IPS-15b (cell line): ENCODE measurements at regions not wholly inside any gene's neighbourhood (a gene's known extent, or its start where the extent isn't known, plus 50 kb on each side); places are given as distances from the start of the nearest gene placed in this dataset.

Experiments
- H3K27me3 ChIP-seq: one replicate; pipeline ENCODE4 v1.6.1; 2013; ENCODE audit warnings: low read length; ENCODE audit not compliant: control insufficient read depth, insufficient read depth
- H3K36me3 ChIP-seq: one replicate; pipeline ENCODE4 v1.6.1; 2013; ENCODE audit warnings: low read length; ENCODE audit not compliant: control insufficient read depth, insufficient read depth
- H3K4me1 ChIP-seq: one replicate; pipeline ENCODE4 v1.6.1; 2013; ENCODE audit warnings: mild to moderate bottlenecking, low read length; ENCODE audit not compliant: control insufficient read depth, insufficient read depth
- H3K4me3 ChIP-seq: one replicate; pipeline ENCODE4 v1.5.1; 2013; ENCODE audit warnings: low read depth, low read length
- H3K9ac ChIP-seq: one replicate; pipeline ENCODE4 v1.6.1; 2013; ENCODE audit warnings: low read depth, mild to moderate bottlenecking, low read length
- H3K9me3 ChIP-seq: one replicate; pipeline ENCODE4 v1.6.1; 2013; ENCODE audit warnings: mild to moderate bottlenecking, low read length; ENCODE audit not compliant: control insufficient read depth, insufficient read depth

DNA sequence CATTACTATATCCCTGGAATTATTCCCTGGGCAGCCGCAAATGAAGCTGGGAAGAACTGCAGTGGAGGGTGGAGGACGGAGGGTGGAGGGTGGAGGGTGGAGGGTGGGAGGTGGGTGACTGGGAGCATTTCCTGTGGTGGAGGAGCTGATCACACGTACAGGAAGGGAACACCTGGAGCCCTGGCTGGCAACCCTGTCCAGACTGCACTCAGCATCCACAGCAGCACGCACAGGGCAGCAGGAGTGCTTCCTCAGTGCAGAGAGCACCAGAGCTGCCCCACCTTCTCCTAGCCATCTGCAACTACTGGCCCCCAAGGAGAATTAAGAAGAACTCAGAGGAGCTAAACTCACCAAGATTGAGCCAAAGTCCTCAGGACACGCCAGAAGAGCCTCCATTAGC, 249.9 kb downstream of the EIPR1 start:
- Histone ChIP-seq H3K27me3 (no peaks in the 10 kb centered on the region), H3K4me3 (no peak overlapping the region), H3K9ac (no peak overlapping the region), H3K9me3 (no peaks in the 10 kb centered on the region), H3K4me1 (no peaks in the 10 kb centered on the region), H3K36me3 (no peaks in the 10 kb centered on the region)

DNA sequence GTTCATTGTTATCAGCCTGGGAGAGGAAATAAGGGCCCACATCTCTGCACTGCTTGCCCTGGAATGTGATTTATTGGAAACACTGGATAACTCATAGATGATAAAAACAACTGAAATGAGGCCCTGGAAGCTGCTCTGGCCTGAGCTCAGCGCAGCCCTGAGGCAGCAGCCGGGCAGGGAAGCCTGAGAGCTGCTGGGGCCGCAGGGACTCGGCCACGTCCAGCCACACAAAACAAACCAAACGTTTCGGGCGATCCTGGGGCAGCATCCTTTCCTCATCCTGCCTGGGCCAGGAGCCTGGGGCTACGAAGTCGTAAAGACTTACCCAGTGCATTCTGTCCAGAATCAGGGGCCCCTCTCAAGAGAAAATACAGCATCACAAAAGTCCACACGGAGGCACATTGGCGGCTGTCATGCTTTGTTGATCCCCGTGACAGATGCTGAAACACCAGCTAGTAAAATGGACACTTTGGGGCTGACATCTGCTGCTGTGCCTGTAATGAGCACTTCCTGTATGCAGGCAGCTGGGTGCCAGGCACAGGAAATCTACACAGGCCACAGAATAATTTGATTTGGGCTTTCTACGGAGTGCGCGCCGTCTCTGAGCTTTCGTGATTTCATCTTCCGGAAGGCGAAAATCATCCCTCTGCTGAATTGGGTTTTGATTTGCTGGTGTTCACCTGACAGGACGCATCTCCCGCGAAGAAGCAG, 250.6 kb downstream of the EIPR1 start:
- Histone ChIP-seq H3K4me3 (no peak overlapping the region), H3K9ac (no peak overlapping the region), H3K4me1 (no peaks in the 10 kb centered on the region), H3K27me3 (no peaks in the 10 kb centered on the region), H3K9me3 (no peaks in the 10 kb centered on the region), H3K36me3 (no peaks in the 10 kb centered on the region)

DNA sequence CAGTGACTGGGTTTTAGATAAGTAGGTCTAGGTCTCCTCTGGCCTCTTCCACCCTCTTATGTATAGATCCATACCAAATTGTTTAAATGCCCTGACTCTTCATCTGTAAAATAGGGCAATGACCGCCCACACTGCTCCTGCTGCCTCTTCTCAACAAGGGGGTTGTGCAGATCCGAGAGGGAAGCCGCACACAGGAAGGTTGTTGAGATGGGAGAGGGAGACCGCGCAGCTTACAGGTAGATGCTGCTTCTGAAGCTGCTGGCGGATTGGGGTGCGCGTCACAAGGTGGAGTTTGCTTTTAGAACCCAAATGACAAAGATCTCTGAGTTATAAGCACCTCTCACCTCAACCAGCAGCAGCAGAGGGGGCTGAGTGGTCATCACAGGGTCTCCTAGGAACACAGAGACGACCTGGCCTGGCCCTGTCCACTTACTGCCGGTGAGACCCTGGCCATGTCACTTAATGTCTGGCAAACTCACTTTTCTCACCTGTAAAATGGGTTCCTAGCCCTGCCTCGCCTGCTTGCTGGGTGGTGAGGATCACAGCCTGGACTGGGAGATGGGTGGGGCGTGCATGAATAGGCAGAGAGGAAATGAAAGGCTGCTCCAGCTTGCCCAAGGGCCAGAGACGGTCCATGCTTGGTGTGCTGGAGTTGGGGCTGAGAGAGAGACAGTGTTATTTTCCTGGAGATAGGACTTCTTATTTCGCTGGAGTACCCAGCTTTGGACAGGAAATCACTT, 251.3 kb downstream of the EIPR1 start:
- H3K9ac ChIP-seq, result no peak overlapping the region
- H3K27me3 ChIP-seq, result no peaks in the 10 kb centered on the region
- H3K9me3 ChIP-seq, result no peaks in the 10 kb centered on the region
- H3K4me3 ChIP-seq, result no peak overlapping the region
- no peaks in the 10 kb centered on the region for H3K4me1 ChIP-seq
- H3K36me3 ChIP-seq, result no peaks in the 10 kb centered on the region

DNA sequence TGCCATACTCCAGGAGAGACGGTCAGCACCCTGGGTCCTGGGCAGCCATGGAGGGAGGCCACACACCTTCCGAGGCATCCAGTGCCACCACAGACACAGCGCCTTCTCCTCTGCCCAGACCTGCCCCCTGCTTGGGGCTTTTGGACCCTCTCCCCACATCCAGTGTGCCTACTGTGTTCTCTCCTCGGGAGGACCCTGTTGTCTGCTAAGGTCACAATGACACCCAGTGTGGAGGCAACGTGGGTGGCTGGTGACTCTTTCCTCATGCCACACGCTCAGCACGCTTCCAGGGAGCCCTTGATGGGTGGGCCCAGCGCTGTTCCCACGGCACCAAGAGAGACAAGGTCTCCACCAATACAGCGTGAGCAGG, 251.9 kb downstream of the EIPR1 start:
- Histone ChIP-seq H3K4me1 (no peaks in the 10 kb centered on the region), H3K27me3 (no peaks in the 10 kb centered on the region), H3K9me3 (no peaks in the 10 kb centered on the region), H3K4me3 (no peak overlapping the region), H3K9ac (no peak overlapping the region), H3K36me3 (no peaks in the 10 kb centered on the region)

DNA sequence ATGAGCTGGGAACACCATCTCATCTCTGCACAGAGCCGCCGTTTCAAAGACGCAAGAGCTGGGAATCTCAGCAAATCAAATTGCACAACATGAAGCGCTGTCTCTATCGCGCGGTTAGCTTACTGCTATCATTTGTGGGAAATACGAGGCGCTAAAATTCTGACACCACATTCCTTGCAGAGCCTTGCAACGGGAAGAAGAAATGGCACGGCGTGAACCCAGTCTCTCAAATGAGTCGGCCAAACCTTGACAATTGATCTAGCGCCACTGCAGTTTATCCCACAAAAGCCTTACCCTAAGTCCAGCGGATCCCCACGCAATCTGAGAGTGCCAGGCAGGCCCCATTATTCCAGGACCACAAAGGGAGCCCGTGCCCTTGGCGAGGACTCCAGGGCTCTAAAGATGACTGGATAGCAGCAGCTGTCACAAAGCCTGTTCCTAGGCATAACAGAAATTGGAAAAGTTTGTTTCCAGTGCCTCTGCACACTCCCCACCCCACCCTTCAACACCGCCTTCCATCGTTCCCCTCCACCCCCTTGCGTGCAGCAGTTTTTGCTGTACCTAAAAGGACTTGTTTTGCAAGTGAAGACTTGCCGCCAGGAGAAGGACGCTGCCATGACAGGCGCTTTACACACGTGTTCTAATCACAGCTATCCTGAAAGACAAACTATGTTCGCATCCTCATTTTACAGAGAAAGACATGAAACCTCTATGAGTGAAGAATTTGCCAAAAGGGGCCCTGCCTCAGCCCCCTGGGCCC, 252.4 kb downstream of the EIPR1 start:
- Histone ChIP-seq H3K4me1 (no peaks in the 10 kb centered on the region), H3K36me3 (no peaks in the 10 kb centered on the region), H3K27me3 (no peaks in the 10 kb centered on the region), H3K9me3 (no peaks in the 10 kb centered on the region), H3K4me3 (no peak overlapping the region), H3K9ac (no peak overlapping the region)

DNA sequence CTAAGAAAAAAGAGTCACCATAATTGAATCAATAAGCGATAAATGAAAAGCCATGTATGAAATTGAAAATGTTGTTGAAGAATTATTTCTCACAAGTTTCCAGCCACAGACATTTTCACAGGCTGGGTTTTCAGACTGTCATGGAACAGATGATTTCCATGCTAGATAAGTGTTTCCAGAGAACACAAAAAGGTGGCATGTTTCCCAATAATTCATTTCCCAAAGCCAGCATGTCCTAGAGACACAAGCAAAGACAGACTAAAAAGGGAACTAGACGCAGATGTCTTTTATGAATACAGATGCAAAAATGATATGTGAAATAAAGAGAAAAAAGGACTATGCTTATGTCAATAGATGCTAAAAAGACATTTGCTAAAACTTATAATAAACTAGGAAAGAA, 255.1 kb downstream of the EIPR1 start:
- Histone ChIP-seq H3K27me3 (no peaks in the 10 kb centered on the region), H3K36me3 (no peaks in the 10 kb centered on the region), H3K9ac (no peak overlapping the region), H3K9me3 (no peaks in the 10 kb centered on the region), H3K4me1 (no peaks in the 10 kb centered on the region), H3K4me3 (no peak overlapping the region)

DNA sequence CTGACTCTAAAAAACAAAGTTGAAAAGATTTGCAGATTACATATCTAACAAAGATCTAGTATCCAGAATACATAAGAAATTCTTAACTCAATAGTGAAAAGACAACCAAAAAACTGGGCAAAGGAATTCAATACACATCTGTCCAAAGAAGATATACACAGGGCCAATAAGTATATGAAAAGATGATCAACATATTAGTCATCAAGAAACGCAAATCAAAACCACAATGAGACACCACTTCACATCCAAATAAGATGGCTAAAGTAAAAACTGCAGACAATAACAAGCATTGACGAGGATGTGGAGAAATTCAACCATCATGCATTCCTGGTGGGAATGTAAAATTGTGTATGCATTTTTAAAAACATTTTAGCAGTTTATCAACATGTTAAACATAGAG, 256.0 kb downstream of the EIPR1 start:
- Histone ChIP-seq H3K9me3 (no peaks in the 10 kb centered on the region), H3K9ac (no peak overlapping the region), H3K27me3 (no peaks in the 10 kb centered on the region), H3K4me1 (no peaks in the 10 kb centered on the region), H3K4me3 (no peak overlapping the region), H3K36me3 (no peaks in the 10 kb centered on the region)

DNA sequence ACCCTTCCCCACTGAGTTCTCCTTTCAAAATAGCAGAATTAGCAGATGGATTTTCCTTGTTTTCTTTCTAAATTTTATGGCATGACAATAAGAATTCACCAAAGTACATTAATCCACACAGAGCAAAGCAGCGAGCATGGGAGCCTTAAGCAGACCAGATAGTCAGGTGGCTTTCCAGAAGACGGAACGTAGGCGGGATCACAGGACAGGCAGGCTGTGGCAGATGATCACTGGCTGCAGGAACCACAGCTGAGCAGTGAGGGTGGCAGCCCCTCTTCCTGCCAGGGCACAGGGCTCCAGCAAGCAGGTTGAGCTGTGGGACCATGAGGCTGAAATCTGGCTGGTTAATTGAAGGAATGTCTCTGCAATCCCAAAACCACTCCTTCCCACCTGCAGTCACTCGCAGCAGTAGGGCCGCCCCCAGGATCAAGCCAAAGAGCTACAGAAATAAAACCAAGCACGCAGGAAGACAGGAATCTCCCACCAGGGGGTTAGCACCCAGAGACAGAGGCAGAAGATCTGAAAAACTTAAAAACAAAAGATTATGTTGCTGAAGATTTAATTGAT, 259.9 kb downstream of the EIPR1 start:
- H3K27me3 ChIP-seq, result no peaks in the 10 kb centered on the region
- no peaks in the 10 kb centered on the region for H3K36me3 ChIP-seq
- H3K4me1 ChIP-seq, result no peaks in the 10 kb centered on the region
- H3K9ac ChIP-seq, result no peak overlapping the region
- H3K9me3 ChIP-seq, result no peaks in the 10 kb centered on the region
- no peak overlapping the region for H3K4me3 ChIP-seq

DNA sequence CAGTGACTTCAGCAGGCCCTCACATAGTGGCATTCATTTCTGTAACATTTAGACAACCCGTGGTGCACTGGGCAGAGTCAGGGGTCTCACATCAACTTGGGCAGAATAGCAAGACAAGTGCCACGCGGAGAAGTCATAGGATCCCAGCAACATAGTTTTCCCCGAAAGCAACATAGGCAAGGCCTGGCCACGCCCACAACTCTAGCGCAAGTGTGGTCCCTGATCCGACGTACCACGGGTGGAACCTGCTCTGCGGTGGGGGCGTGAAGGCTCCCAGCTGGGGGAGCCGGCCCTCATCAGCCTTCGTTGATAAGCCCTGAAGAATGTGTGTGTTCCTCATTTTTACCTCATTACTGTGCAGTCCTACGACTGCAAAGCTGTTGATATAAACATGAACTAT, 261.2 kb downstream of the EIPR1 start:
- Histone ChIP-seq H3K36me3 (no peaks in the 10 kb centered on the region), H3K27me3 (no peaks in the 10 kb centered on the region), H3K9me3 (no peaks in the 10 kb centered on the region), H3K4me1 (no peaks in the 10 kb centered on the region), H3K9ac (no peak overlapping the region), H3K4me3 (no peak overlapping the region)

DNA sequence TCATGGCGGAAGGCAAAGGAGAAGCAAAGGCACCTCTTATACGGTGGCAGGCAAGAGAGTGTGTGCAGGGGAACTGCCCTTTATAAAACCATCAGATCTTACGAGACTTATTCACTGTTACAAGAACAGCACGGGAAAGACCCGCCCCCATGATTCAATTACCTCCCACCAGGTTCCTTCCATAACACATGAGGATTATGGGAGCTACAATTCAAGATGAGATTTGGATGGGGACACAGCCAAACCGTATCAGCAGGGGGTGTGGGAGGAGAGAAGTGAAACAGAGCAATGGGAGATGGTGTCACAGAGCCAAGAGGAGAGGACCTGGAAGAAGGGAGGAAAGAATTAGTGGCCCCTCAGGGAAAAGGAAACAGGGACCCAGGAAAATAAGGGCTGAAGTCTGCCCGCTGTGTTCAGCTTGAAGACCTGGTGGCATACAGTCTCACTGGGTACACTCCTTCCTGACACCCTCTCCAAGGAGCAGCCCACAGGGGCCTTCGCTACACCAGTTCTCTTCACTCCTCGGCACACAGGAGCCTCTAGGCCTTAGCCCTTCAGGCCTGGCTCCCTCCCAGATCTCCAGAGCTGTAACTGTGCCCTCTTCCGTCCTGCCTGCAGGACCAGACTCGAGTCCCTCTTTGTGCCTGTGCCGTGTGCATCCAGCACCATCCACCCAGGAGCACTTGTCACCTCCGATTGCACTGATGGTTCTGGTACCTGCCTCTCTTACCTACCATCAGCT, 262.1 kb downstream of the EIPR1 start:
- H3K9ac ChIP-seq, result no peak overlapping the region
- no peaks in the 10 kb centered on the region for H3K36me3 ChIP-seq
- H3K4me1 ChIP-seq, result no peaks in the 10 kb centered on the region
- no peak overlapping the region for H3K4me3 ChIP-seq
- H3K27me3 ChIP-seq, result no peaks in the 10 kb centered on the region
- no peaks in the 10 kb centered on the region for H3K9me3 ChIP-seq

DNA sequence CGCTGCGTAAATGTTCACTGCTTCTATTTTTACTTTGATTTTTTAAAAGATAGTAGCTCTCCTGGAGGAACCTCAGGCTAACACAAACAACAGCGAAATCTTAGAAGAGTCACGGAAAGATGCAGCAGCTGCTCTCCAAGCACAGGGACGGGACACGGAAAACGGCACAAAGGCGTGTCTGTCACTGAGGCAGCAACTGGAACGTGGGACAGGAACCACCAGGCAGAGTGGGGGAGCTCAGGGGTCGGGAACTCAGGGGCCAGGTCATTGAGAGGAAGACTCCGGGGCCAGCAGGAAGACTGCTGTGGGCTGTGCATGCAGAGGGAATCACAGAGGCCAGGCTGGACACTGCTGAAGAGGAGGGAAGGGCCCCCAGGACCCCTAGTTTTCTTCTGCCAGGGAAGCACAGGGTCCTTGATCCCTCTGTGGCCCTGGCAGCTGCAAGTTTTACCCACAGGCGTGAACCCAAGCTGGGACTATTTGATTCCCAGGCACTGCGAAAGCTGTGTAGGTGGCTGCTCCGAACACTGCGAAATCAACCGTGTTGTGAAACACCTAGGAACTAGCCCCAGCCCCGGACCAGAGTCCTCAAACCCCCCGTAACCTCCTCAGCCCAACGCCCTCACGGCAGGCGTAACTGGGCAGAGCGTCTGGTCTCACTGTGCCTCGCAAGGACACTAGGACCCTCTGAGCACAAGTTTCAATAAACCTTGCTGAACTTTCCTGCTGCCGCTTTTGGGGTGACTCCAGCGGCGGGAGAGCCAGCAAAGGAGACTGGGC, 263.0 kb downstream of the EIPR1 start:
- Histone ChIP-seq H3K9ac (no peak overlapping the region), H3K4me3 (no peak overlapping the region), H3K9me3 (no peaks in the 10 kb centered on the region), H3K36me3 (no peaks in the 10 kb centered on the region), H3K27me3 (no peaks in the 10 kb centered on the region), H3K4me1 (no peaks in the 10 kb centered on the region)
